HUES6 (cell line): ENCODE measurements at regions not wholly inside any gene's neighbourhood (a gene's known extent, or its start where the extent isn't known, plus 50 kb on each side); places are given as distances from the start of the nearest gene placed in this dataset.

Experiments
- H3K27ac ChIP-seq: 2 replicates; pipeline ENCODE4 v1.7.0; 2013; ENCODE audit warnings: low read depth, mild to moderate bottlenecking, low read length, inconsistent platforms
- H3K27me3 ChIP-seq: 2 replicates; pipeline ENCODE4 v1.6.1; 2013; ENCODE audit warnings: low read length; ENCODE audit not compliant: control insufficient read depth, insufficient read depth
- H3K36me3 ChIP-seq: 2 replicates; pipeline ENCODE4 v1.6.1; 2013; ENCODE audit warnings: low read length; ENCODE audit not compliant: control insufficient read depth, insufficient read depth
- H3K4me1 ChIP-seq: 2 replicates; pipeline ENCODE4 v1.6.1; 2013; ENCODE audit warnings: low read length; ENCODE audit not compliant: control insufficient read depth, insufficient read depth
- H3K4me3 ChIP-seq: 2 replicates; pipeline ENCODE4 v1.5.1; 2013; ENCODE audit warnings: low read depth, low read length
- H3K9ac ChIP-seq: one replicate; pipeline ENCODE4 v1.6.1; 2013; ENCODE audit warnings: mild to moderate bottlenecking, low read length
- H3K9me3 ChIP-seq: 2 replicates; pipeline ENCODE4 v1.6.1; 2013; ENCODE audit warnings: low read depth, low read length; ENCODE audit not compliant: control insufficient read depth, insufficient read depth

DNA sequence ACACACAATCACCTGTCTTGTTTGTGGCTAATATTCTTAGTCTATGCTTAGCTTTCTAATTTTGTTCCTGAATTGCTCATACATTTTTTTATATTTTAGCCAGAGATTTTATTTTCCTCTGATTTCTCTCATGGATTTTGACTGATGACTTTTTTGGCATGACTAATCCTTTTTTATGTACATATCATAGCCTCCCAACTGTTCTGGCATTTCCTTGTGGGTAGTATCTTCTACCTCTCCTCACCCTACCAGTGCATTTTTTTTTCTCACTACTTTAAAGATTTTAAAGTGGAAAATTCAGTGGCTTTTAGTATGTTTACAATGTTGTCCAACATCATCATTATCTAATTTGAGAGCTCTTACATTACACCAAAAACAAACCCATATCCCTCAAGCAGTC lies 84.4 kb upstream of the TENM4 start:
- no peak overlapping the region for H3K27ac ChIP-seq
- H3K4me1 ChIP-seq: no peaks in the 10 kb centered on the region
- H3K27me3 ChIP-seq: no peaks in the 10 kb centered on the region
- no peak overlapping the region for H3K9ac ChIP-seq
- no peaks in the 10 kb centered on the region for H3K36me3 ChIP-seq
- H3K9me3 ChIP-seq: no peaks in the 10 kb centered on the region
- H3K4me3 ChIP-seq: no peak overlapping the region

GRCh38 chr11:79522626-79523025 lies 81.8 kb upstream of the TENM4 start:
- Histone ChIP-seq H3K27ac (no peak overlapping the region), H3K9ac (no peak overlapping the region), H3K27me3 (no peaks in the 10 kb centered on the region), H3K4me3 (no peak overlapping the region), H3K9me3 (no peaks in the 10 kb centered on the region), H3K4me1 (no peaks in the 10 kb centered on the region), H3K36me3 (no peaks in the 10 kb centered on the region)

DNA sequence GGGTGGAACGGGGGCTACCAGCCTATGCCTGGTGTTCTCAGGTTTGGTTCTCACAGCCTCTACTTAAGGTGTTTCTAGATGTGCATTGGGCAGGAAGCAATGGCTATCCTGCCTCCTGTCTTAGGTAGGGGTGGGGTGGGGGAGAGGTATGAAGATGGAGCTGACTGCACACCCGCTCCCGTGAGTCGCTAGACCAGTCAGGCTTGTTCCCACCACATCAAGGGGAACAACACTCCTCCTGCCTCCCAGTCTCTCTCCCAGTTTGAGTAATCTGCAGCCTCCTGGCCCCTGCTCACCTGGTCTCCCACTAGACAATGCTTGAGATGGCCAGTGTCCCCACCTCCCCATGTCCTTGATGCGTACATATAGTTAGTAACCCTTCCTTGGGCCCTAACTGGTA lies 79.3 kb upstream of the TENM4 start:
- H3K9ac ChIP-seq: no peak overlapping the region
- H3K4me1 ChIP-seq: no peaks in the 10 kb centered on the region; the same call in 1 of the 2 replicates
- H3K27me3 ChIP-seq: no peaks in the 10 kb centered on the region
- no peak overlapping the region for H3K4me3 ChIP-seq
- no peaks in the 10 kb centered on the region for H3K36me3 ChIP-seq
- 0 out of 2 replicates have a peak, but pooled peaks cover under 1% of the 10 kb centered on the region for H3K9me3 ChIP-seq
- H3K27ac ChIP-seq: no peak overlapping the region

GRCh38 chr11:79515781-79516180 lies 75.0 kb upstream of the TENM4 start:
- Histone ChIP-seq H3K4me1 (no peaks in the 10 kb centered on the region; the same call in 1 of the 2 replicates), H3K9ac (no peak overlapping the region), H3K36me3 (no peaks in the 10 kb centered on the region), H3K4me3 (no peak overlapping the region), H3K27ac (no peak overlapping the region), H3K9me3 (peaks cover 5% of the 10 kb centered on the region), H3K27me3 (no peaks in the 10 kb centered on the region)

- no peak overlapping the region for H3K9ac ChIP-seq
- no peaks in the 10 kb centered on the region for H3K36me3 ChIP-seq
- H3K27me3 ChIP-seq: no peaks in the 10 kb centered on the region
- peaks cover 5% of the 10 kb centered on the region for H3K9me3 ChIP-seq
- H3K27ac ChIP-seq: no peak overlapping the region
- no peaks in the 10 kb centered on the region; the same call in 1 of the 2 replicates for H3K4me1 ChIP-seq
- no peak overlapping the region for H3K4me3 ChIP-seq
Measured at GRCh38 chr11:79514695-79515094, 73.9 kb upstream of the TENM4 start.

DNA sequence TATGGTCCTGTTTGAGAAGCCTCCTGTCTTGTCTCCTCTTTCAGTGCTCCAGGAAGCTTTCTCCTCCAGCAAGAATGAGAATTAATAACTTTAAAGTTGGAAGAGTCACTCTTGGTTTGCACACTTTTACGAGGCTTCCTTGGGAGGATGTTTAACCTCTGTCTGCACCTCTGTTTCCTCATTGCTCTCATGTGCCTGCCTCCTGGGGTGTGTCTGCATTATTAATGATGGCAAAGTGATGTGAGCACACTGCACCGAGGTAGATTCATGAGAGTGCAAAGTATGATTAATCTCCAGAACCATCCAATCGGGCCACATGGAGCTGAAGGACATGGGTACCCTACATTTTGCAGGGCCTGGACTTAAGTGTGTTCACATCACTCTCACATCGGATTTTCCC lies 73.5 kb upstream of the TENM4 start:
- Histone ChIP-seq H3K36me3 (no peaks in the 10 kb centered on the region), H3K4me1 (no peaks in the 10 kb centered on the region; the same call in 1 of the 2 replicates), H3K27ac (no peak overlapping the region), H3K9ac (no peak overlapping the region), H3K9me3 (peaks cover 5% of the 10 kb centered on the region), H3K27me3 (no peaks in the 10 kb centered on the region), H3K4me3 (no peak overlapping the region)

- peaks cover 2% of the 10 kb centered on the region; the same call in 1 of the 2 replicates for H3K4me1 ChIP-seq
- no peak overlapping the region for H3K9ac ChIP-seq
- no peak overlapping the region for H3K27ac ChIP-seq
- no peaks in the 10 kb centered on the region for H3K27me3 ChIP-seq
- H3K36me3 ChIP-seq: no peaks in the 10 kb centered on the region
- peaks cover 5% of the 10 kb centered on the region for H3K9me3 ChIP-seq
- no peak overlapping the region for H3K4me3 ChIP-seq
Measured at GRCh38 chr11:79512706-79513469, 72.1 kb upstream of the TENM4 start.

DNA sequence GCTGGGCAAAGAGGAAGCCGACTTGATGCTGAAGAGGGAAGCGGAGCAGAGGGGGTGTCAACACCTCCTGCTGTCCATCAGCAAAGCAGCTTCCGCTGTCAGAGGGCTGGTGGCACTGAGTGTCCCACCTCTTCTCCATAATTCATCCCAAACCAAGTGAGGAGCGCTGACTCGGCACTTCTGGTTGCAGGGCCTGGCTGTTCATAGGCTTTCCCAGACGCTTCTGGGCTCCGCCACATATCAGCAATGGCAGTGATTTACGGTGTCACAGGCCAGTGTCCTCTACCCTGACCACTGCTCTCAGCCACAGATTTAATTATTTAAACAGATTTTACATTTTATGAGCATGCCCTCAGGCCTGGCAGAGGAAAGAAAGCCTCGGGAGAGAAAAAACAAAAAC lies 70.1 kb upstream of the TENM4 start:
- Histone ChIP-seq H3K9ac (no peak overlapping the region), H3K4me1 (peaks cover 14% of the 10 kb centered on the region; the same call in 1 of the 2 replicates), H3K27me3 (no peaks in the 10 kb centered on the region), H3K27ac (no peak overlapping the region), H3K36me3 (no peaks in the 10 kb centered on the region), H3K4me3 (no peak overlapping the region), H3K9me3 (peaks cover 5% of the 10 kb centered on the region)

- H3K27ac ChIP-seq: no peak overlapping the region
- H3K36me3 ChIP-seq: no peaks in the 10 kb centered on the region
Measured at GRCh38 chr11:79508461-79508860, 67.6 kb upstream of the TENM4 start.

GRCh38 chr11:79507706-79508105 lies 66.9 kb upstream of the TENM4 start:
- Histone ChIP-seq H3K27me3 (no peaks in the 10 kb centered on the region), H3K36me3 (no peaks in the 10 kb centered on the region), H3K9me3 (no peaks in the 10 kb centered on the region), H3K4me3 (no peak overlapping the region), H3K27ac (no peak overlapping the region), H3K9ac (no peak overlapping the region), H3K4me1 (peaks cover 27% of the 10 kb centered on the region; the same call in 1 of the 2 replicates)

More at GRCh38 chr11:79508461-79508860, 67.6 kb upstream of the TENM4 start:
- H3K4me1 ChIP-seq: peaks cover 19% of the 10 kb centered on the region; the same call in 1 of the 2 replicates
- no peaks in the 10 kb centered on the region for H3K27me3 ChIP-seq
- no peak overlapping the region for H3K9ac ChIP-seq
- no peaks in the 10 kb centered on the region for H3K9me3 ChIP-seq
- no peak overlapping the region for H3K4me3 ChIP-seq

- H3K9me3 ChIP-seq: no peaks in the 10 kb centered on the region
- no peaks in the 10 kb centered on the region for H3K36me3 ChIP-seq
- no peak overlapping the region for H3K9ac ChIP-seq
Measured at GRCh38 chr11:79506734-79507344, 66.0 kb upstream of the TENM4 start.

More at GRCh38 chr11:79506734-79507344, 66.0 kb upstream of the TENM4 start:
- Histone ChIP-seq H3K27me3 (no peaks in the 10 kb centered on the region), H3K27ac (no peak overlapping the region), H3K4me3 (no peak overlapping the region), H3K4me1 (peaks cover 29% of the 10 kb centered on the region; the same call in 1 of the 2 replicates)
